H1 (cell line): ENCODE measurements at regions not wholly inside any gene's neighbourhood (a gene's known extent, or its start where the extent isn't known, plus 50 kb on each side); places are given as distances from the start of the nearest gene placed in this dataset.

ENCODE experiments used
- CTCF ChIA-PET: fragments of 300-600 bp; sonication (Branson Sonifier 250); formaldehyde crosslinking; loops from one replicate; lab custom pipeline; 2021; ENCODE audit not compliant: partially characterized antibody; lab: Charles Lee
- POLR2A ChIA-PET: fragments of 300-600 bp; sonication (Branson Sonifier 250); formaldehyde crosslinking; loops from one replicate; lab custom pipeline; 2021; ENCODE audit warnings: inconsistent platforms; ENCODE audit not compliant: partially characterized antibody; lab: Charles Lee
- DNase-seq, 2 experiments: peaks; one replicate each; pipeline versions ENCODE4 v3.0.0 to v3.0.0-alpha.2; 2010 to 2022; ENCODE audit warnings: low spot score in 2 of 2, low read depth in 1 of 2, mixed read lengths in 1 of 2
- FAIRE-seq: peaks from 2 replicates; lab custom pipeline; 2011; peaks lifted over from hg19 to GRCh38; lab: Jason Lieb, UNC
- H2AFZ ChIP-seq: 2 replicates; pipeline ENCODE4 v1.8.1; 2012; ENCODE audit warnings: low read length, inconsistent platforms
- H2AK5ac ChIP-seq: 2 replicates; pipeline ENCODE4 v1.6.1; 2013; ENCODE audit warnings: low read depth, low read length
- H2BK120ac ChIP-seq: replicated peaks from 2 replicates; pipeline ENCODE3; 2013; ENCODE audit warnings: low read depth, low read length, inconsistent platforms
- H2BK12ac ChIP-seq: 2 replicates; pipeline ENCODE4 v1.6.1; 2013; ENCODE audit warnings: low read depth, low read length
- H2BK15ac ChIP-seq: 2 replicates; pipeline ENCODE4 v1.6.1; 2013; ENCODE audit warnings: low read length
- H2BK20ac ChIP-seq: 2 replicates; pipeline ENCODE4 v1.6.1; 2013; ENCODE audit warnings: low read length
- H2BK5ac ChIP-seq: 2 replicates; pipeline ENCODE4 v1.6.1; 2013; ENCODE audit warnings: low read depth, low read length
- H3K14ac ChIP-seq: 2 replicates; pipeline ENCODE4 v1.6.1; 2013; ENCODE audit warnings: inconsistent platforms; ENCODE audit not compliant: insufficient read length
- H3K18ac ChIP-seq: 2 replicates; pipeline ENCODE4 v1.6.1; 2013; ENCODE audit warnings: low read length; ENCODE audit errors: extremely low read depth
- H3K23ac ChIP-seq: 2 replicates; pipeline ENCODE4 v1.6.1; 2013; ENCODE audit warnings: inconsistent platforms; ENCODE audit not compliant: insufficient read length
- H3K23me2 ChIP-seq: 2 replicates; pipeline ENCODE4 v1.6.1; 2013; ENCODE audit warnings: low read depth, low read length
- H3K27ac ChIP-seq: 2 replicates; pipeline ENCODE4 v1.6.1; 2011; ENCODE audit warnings: low read depth, low read length, inconsistent platforms
- H3K27me3 ChIP-seq, 4 experiments: replicated peaks in 1 of 4; 1 replicate in 1 of 4; 2 replicates in 3 of 4; pipeline versions ENCODE4 v1.6.1 to v1.8.1; 2011 to 2013; ENCODE audit warnings: low read length in 3 of 4, mild to moderate bottlenecking in 3 of 4, inconsistent platforms in 2 of 4, mixed read lengths in 2 of 4, moderate library complexity in 1 of 4; ENCODE audit not compliant: control insufficient read depth in 3 of 4, insufficient read depth in 3 of 4; ENCODE audit errors: extremely low read depth in 1 of 4
- H3K36me3 ChIP-seq, 4 experiments: 2 replicates each; pipeline versions ENCODE4 v1.6.1 to v1.8.1; 2011 to 2013; ENCODE audit warnings: mild to moderate bottlenecking in 4 of 4, low read length in 3 of 4, moderate library complexity in 2 of 4, control low read depth in 1 of 4, inconsistent platforms in 1 of 4; ENCODE audit not compliant: insufficient read depth in 4 of 4, control insufficient read depth in 2 of 4
- H3K4ac ChIP-seq: replicated peaks from 2 replicates; pipeline ENCODE3; 2013; ENCODE audit warnings: low read length, low read depth, mixed read lengths, inconsistent platforms; ENCODE audit not compliant: insufficient read length
- H3K4me1 ChIP-seq, 4 experiments: replicated peaks in 1 of 4; 1 replicate in 1 of 4; 2 replicates in 3 of 4; pipeline versions ENCODE4 v1.6.1 to v1.8.1; 2011 to 2013; ENCODE audit warnings: low read length in 3 of 4, inconsistent platforms in 2 of 4, mixed read lengths in 1 of 4; ENCODE audit not compliant: insufficient read depth in 4 of 4, control insufficient read depth in 3 of 4
- H3K4me2 ChIP-seq, 2 experiments: 2 replicates each; pipeline versions ENCODE4 v1.6.1 to v1.8.1; 2011 to 2013; ENCODE audit warnings: low read depth in 2 of 2, low read length in 2 of 2, control low read depth in 1 of 2, inconsistent platforms in 1 of 2, mild to moderate bottlenecking in 1 of 2; ENCODE audit not compliant: insufficient read depth in 1 of 2
- H3K4me3 ChIP-seq, 4 experiments: fragments of 200-600, 300-600 bp in 1 of 4; sonication (generic), shearing (Covaris generic), sonication (Bioruptor Twin) in 1 of 4; 2 replicates each; pipeline versions ENCODE4 v1.5.1 to v1.8.1; 2011 to 2016; ENCODE audit warnings: low read length in 4 of 4, low read depth in 3 of 4, control low read depth in 2 of 4, inconsistent platforms in 2 of 4, mild to moderate bottlenecking in 2 of 4, mixed read lengths in 1 of 4, moderate library complexity in 1 of 4; ENCODE audit not compliant: insufficient read depth in 2 of 4; ENCODE audit errors: extremely low read depth in 1 of 4
- H3K56ac ChIP-seq: replicated peaks from 2 replicates; pipeline ENCODE3; 2013; ENCODE audit warnings: low read depth, mild to moderate bottlenecking, mixed read lengths, low read length, inconsistent platforms; ENCODE audit not compliant: insufficient read length
- H3K79me1 ChIP-seq: 2 replicates; pipeline ENCODE4 v1.6.1; 2013; ENCODE audit warnings: low read depth, low read length, control low read depth
- H3K79me2 ChIP-seq, 2 experiments: 2 replicates each; pipeline versions ENCODE4 v1.6.1 to v1.8.1; 2012 to 2013; ENCODE audit warnings: low read length in 2 of 2, mild to moderate bottlenecking in 2 of 2, inconsistent platforms in 1 of 2; ENCODE audit not compliant: insufficient read depth in 2 of 2, control insufficient read depth in 1 of 2
- H3K9ac ChIP-seq, 4 experiments: replicated peaks in 1 of 4; 1 replicate in 1 of 4; 2 replicates in 3 of 4; pipeline versions ENCODE4 v1.6.1 to v1.8.1; 2011 to 2013; ENCODE audit warnings: low read depth in 3 of 4, low read length in 3 of 4, control low read depth in 2 of 4, mild to moderate bottlenecking in 2 of 4, moderate library complexity in 2 of 4, inconsistent platforms in 1 of 4; ENCODE audit errors: extremely low read depth in 1 of 4
- H3K9me3 ChIP-seq, 2 experiments: 2 replicates each; pipeline versions ENCODE4 v1.6.1 to v1.8.1; 2012 to 2013; ENCODE audit warnings: mild to moderate bottlenecking in 2 of 2, moderate library complexity in 2 of 2, control low read depth in 1 of 2, inconsistent platforms in 1 of 2, low read depth in 1 of 2, low read length in 1 of 2, mixed read lengths in 1 of 2; ENCODE audit not compliant: insufficient read depth in 2 of 2
- H4K20me1 ChIP-seq, 2 experiments: replicated peaks in 1 of 2; 2 replicates each; pipeline versions ENCODE3 to v1.8.1; 2011 to 2013; ENCODE audit warnings: inconsistent platforms in 2 of 2, low read length in 2 of 2, mild to moderate bottlenecking in 1 of 2; ENCODE audit not compliant: insufficient read depth in 2 of 2, control insufficient read depth in 1 of 2
- H4K5ac ChIP-seq: 2 replicates; pipeline ENCODE4 v1.6.1; 2013; ENCODE audit warnings: low read length, low read depth, mixed read lengths, inconsistent platforms; ENCODE audit not compliant: insufficient read length
- H4K8ac ChIP-seq: 2 replicates; pipeline ENCODE4 v1.8.0; 2013; ENCODE audit warnings: mild to moderate bottlenecking, moderate library complexity, low read length, inconsistent platforms; ENCODE audit not compliant: insufficient read depth; ENCODE audit errors: extremely low read depth
- H4K91ac ChIP-seq: replicated peaks from 2 replicates; pipeline ENCODE3; 2013; ENCODE audit warnings: low read length, mixed read lengths, inconsistent platforms; ENCODE audit not compliant: insufficient read length
- BACH1 ChIP-seq: IDR thresholded peaks from 2 replicates; pipeline ENCODE4 v1.6.1; 2012; ENCODE audit warnings: low read length, improper control_type of control experiment
- CREB1 ChIP-seq: IDR thresholded peaks from 2 replicates; pipeline ENCODE4 v1.6.1; 2012; ENCODE audit warnings: inconsistent platforms
- EGR1 ChIP-seq: IDR thresholded peaks from 2 replicates; pipeline ENCODE4 v1.6.1; 2011; ENCODE audit warnings: low read depth, low read length, borderline replicate concordance
- FOSL1 ChIP-seq: IDR thresholded peaks from 2 replicates; pipeline ENCODE4 v1.6.1; 2011; ENCODE audit warnings: mild to moderate bottlenecking, low read depth, low read length, moderate library complexity; ENCODE audit not compliant: insufficient read depth
- GABPA ChIP-seq: IDR thresholded peaks from 2 replicates; pipeline ENCODE4 v1.6.1; 2011; ENCODE audit warnings: mild to moderate bottlenecking, low read length, moderate library complexity, borderline replicate concordance; ENCODE audit not compliant: insufficient read depth
- GTF2F1 ChIP-seq: IDR thresholded peaks from 2 replicates; pipeline ENCODE4 v1.6.1; 2012; ENCODE audit warnings: low read depth, low read length, improper control_type of control experiment, borderline replicate concordance
- NRF1 ChIP-seq: IDR thresholded peaks from 2 replicates; pipeline ENCODE4 v1.6.1; 2011; ENCODE audit warnings: mild to moderate bottlenecking, low read depth, low read length, improper control_type of control experiment
- RAD21 ChIP-seq, 2 experiments: IDR thresholded peaks in 1 of 2; conservative IDR thresholded peaks in 1 of 2; 2 replicates each; pipeline ENCODE4 v1.6.1; 2011; ENCODE audit warnings: low read depth in 2 of 2, low read length in 2 of 2, improper control_type of control experiment in 1 of 2, inconsistent platforms in 1 of 2, mild to moderate bottlenecking in 1 of 2, moderate library complexity in 1 of 2
- WGBS, 2 experiments: shearing (Covaris generic) in 1 of 2; methylation state at CpG; one replicate each; pipeline versions ENCODE4 v1.1.6 to v1.1.7; 2013 to 2015; ENCODE audit warnings: low lambda C conversion rate in 2 of 2, mixed read lengths in 2 of 2, inconsistent platforms in 1 of 2, low coverage in 1 of 2, missing lambda C conversion rate in 1 of 2; ENCODE audit not compliant: insufficient replicate concordance in 2 of 2, insufficient coverage in 1 of 2, insufficient read length in 1 of 2; ENCODE audit errors: extremely low coverage in 1 of 2, missing lambda C conversion rate in 1 of 2; 5-methylcytosine and 5-hydroxymethylcytosine counted together

- Histone ChIP-seq H4K91ac (no peak overlapping the region), H3K9me3 (no peaks in the 10 kb centered on the region), H3K14ac (no peak overlapping the region), H2BK5ac (no peak overlapping the region), H2BK120ac (no peak overlapping the region), H2AK5ac (no peak overlapping the region), H3K23ac (no peak overlapping the region), H2BK12ac (no peak overlapping the region), H3K27me3 (no peaks in the 10 kb centered on the region), H3K4me2 (no peak overlapping the region), H3K9ac (no peak overlapping the region), H2AFZ (no peak overlapping the region), H3K56ac (no peak overlapping the region), H4K5ac (no peak overlapping the region), H4K20me1 (no peaks in the 10 kb centered on the region), H2BK15ac (no peak overlapping the region), H2BK20ac (no peak overlapping the region), H3K4me1 (no peaks in the 10 kb centered on the region), H3K23me2 (no peaks in the 10 kb centered on the region), H4K8ac (no peak overlapping the region), H3K4me3 (no peak overlapping the region), H3K36me3 (no peaks in the 10 kb centered on the region), H3K27ac (no peak overlapping the region), H3K18ac (no peak overlapping the region), H3K79me2 (no peaks in the 10 kb centered on the region), H3K79me1 (no peaks in the 10 kb centered on the region), H3K4ac (no peak overlapping the region)
- DNase-seq: no peak
- FAIRE-seq: no peak
- WGBS, 2 experiments: 89% methylated on average over 2 of the region's 2 CpGs; no CpG with 5 or more reads in 1 of the 2 experiments
- POLR2A ChIA-PET: no interaction called here
- CTCF ChIA-PET: interaction anchor here (1.7 kb wide), 1 partner anchor 16 kb away, joined by 4 read pairs; no protein-coding TSS in a partner anchor
- no peak for TF ChIP-seq EGR1
- no peak for TF ChIP-seq CREB1
- no peak for TF ChIP-seq GABPA
- no peak for TF ChIP-seq RAD21 (IDR thresholded peaks at IDR 0.05 in 1 of 2, conservative IDR thresholded peaks at IDR 0.05 in 1 of 2; ENCODE audit: low read depth in 2 of 2, low read length in 2 of 2)
- TF ChIP-seq FOSL1: no peak
- TF ChIP-seq GTF2F1: no peak
- no peak for TF ChIP-seq BACH1
- no peak for TF ChIP-seq NRF1
These were observed 652.0 kb upstream of the NECTIN3 start for GRCh38 chr3:110419601-110420000.
